GM23338 (cell line): ENCODE measurements at regions not wholly inside any gene's neighbourhood (a gene's known extent, or its start where the extent isn't known, plus 50 kb on each side); places are given as distances from the start of the nearest gene placed in this dataset.

Source experiments
- ATAC-seq: fragments of 200-7000 bp; cut with Tn5 transposase; 3 replicates; pipeline ENCODE4 v1.9.1; 2020
- DNase-seq: peaks from one replicate; pipeline ENCODE4 v3.0.0-alpha.2; 2015; ENCODE audit warnings: low spot score
- H2AFZ ChIP-seq: fragments of 200-600 bp; sonication (generic); 2 replicates; pipeline ENCODE4 v1.8.0; 2016; ENCODE audit warnings: antibody characterized with exemption, mild to moderate bottlenecking, moderate library complexity
- H3F3A ChIP-seq: fragments of 200-600 bp; sonication (generic); replicated peaks from 2 replicates; pipeline ENCODE4 v1.8.0; 2017; ENCODE audit warnings: antibody characterized with exemption, mixed run types, low read depth
- H3K27ac ChIP-seq: fragments of 200-600 bp; sonication (generic); 2 replicates; pipeline ENCODE4 v1.6.1; 2016; ENCODE audit warnings: low read depth
- H3K27me3 ChIP-seq: fragments of 200-600 bp; sonication (generic); 2 replicates; pipeline ENCODE4 v1.8.0; 2016; ENCODE audit warnings: mild to moderate bottlenecking, mixed run types, moderate library complexity; ENCODE audit not compliant: insufficient read depth
- H3K36me3 ChIP-seq: fragments of 200-600 bp; sonication (generic); 2 replicates; pipeline ENCODE4 v1.8.0; 2016; ENCODE audit warnings: mild to moderate bottlenecking; ENCODE audit not compliant: insufficient read depth
- H3K4me1 ChIP-seq: fragments of 200-600 bp; sonication (generic); 2 replicates; pipeline ENCODE4 v1.8.0; 2016; ENCODE audit warnings: mild to moderate bottlenecking, moderate library complexity; ENCODE audit not compliant: insufficient read depth
- H3K4me2 ChIP-seq: fragments of 200-600 bp; sonication (generic); 2 replicates; pipeline ENCODE4 v1.7.1; 2017; ENCODE audit warnings: mixed run types
- H3K4me3 ChIP-seq: fragments of 200-600 bp; sonication (generic); 2 replicates; pipeline ENCODE4 v1.6.1; 2016; ENCODE audit warnings: mixed run types
- H3K79me2 ChIP-seq: fragments of 200-600 bp; sonication (generic); replicated peaks from 2 replicates; pipeline ENCODE4 v1.8.0; 2017; ENCODE audit warnings: mild to moderate bottlenecking; ENCODE audit not compliant: insufficient read depth
- H3K9me2 ChIP-seq: fragments of 200-600 bp; sonication (generic); 2 replicates; pipeline ENCODE4 v1.8.0; 2017; ENCODE audit not compliant: insufficient read depth
- H4K20me1 ChIP-seq: fragments of 200-600 bp; sonication (generic); replicated peaks from 2 replicates; pipeline ENCODE4 v1.8.0; 2017; ENCODE audit warnings: mild to moderate bottlenecking; ENCODE audit not compliant: insufficient read depth
- H3K27ac Mint-ChIP-seq: 2 replicates; pipeline ENCODE4 v1.8.0; 2020; ENCODE audit warnings: inconsistent platforms, mild to moderate bottlenecking, moderate library complexity, mixed read lengths
- H3K27me3 Mint-ChIP-seq: 3 replicates; pipeline ENCODE4 v1.8.0; 2022; ENCODE audit warnings: low read depth, mild to moderate bottlenecking, moderate library complexity, mixed read lengths, inconsistent platforms; ENCODE audit not compliant: insufficient read depth, poor library complexity
- H3K36me3 Mint-ChIP-seq: 3 replicates; pipeline ENCODE4 v1.8.0; 2021; ENCODE audit warnings: low read depth, mild to moderate bottlenecking, inconsistent platforms, moderate library complexity, mixed read lengths
- H3K4me1 Mint-ChIP-seq: 3 replicates; pipeline ENCODE4 v1.8.0; 2020; ENCODE audit warnings: mild to moderate bottlenecking, inconsistent platforms, mixed read lengths
- H3K4me3 Mint-ChIP-seq: 3 replicates; pipeline ENCODE4 v1.8.0; 2021; ENCODE audit warnings: moderate library complexity, mild to moderate bottlenecking, inconsistent platforms, mixed read lengths
- H3K9me3 Mint-ChIP-seq: 3 replicates; pipeline ENCODE4 v1.8.0; 2020; ENCODE audit warnings: moderate library complexity, mild to moderate bottlenecking, inconsistent platforms, mixed read lengths
- JUNB ChIP-seq: IDR thresholded peaks from one replicate; pipeline ENCODE4 v1.6.1; 2016; ENCODE audit warnings: antibody characterized with exemption; ENCODE audit not compliant: unreplicated experiment
- STAT1 ChIP-seq: IDR thresholded peaks from one replicate; pipeline ENCODE4 v1.6.1; 2016; ENCODE audit warnings: antibody characterized with exemption; ENCODE audit not compliant: unreplicated experiment
- ZNF114 ChIP-seq: fragments of 250-450 bp; sonication (Bioruptor Pico); IDR thresholded peaks from 2 replicates; pipeline ENCODE4 v1.5.0; 2020; ENCODE audit warnings: mild to moderate bottlenecking, moderate library complexity
- ZNF462 ChIP-seq: fragments of 250-450 bp; sonication (Bioruptor Pico); IDR thresholded peaks from 2 replicates; pipeline ENCODE4 v1.5.0; 2020; ENCODE audit warnings: mild to moderate bottlenecking, moderate library complexity
- TF ChIP-seq, protein P1 (sequence below): IDR thresholded peaks from one replicate; pipeline ENCODE4 v1.6.1; 2018; ENCODE audit warnings: antibody characterized with exemption; ENCODE audit not compliant: unreplicated experiment

GRCh38 chr2:4553241-4553640, 849.9 kb downstream of the DCDC2C start:
- ATAC-seq = no peak
- H2AFZ ChIP-seq = no peak overlapping the region
- H3K36me3 ChIP-seq = no peaks in the 10 kb centered on the region
- H4K20me1 ChIP-seq = no peaks in the 10 kb centered on the region
- no peaks in the 10 kb centered on the region for H3K79me2 ChIP-seq
- TF ChIP-seq JUNB = no peak
- TF ChIP-seq ZNF114 (CRISPR knock-in tag) = no peak
- no peak for TF ChIP-seq ZNF462 (CRISPR knock-in tag)
- no peak overlapping the region for H3K4me2 ChIP-seq
- Mint-ChIP-seq H3K27me3 (no peaks in the 10 kb centered on the region), H3K36me3 (no peaks in the 10 kb centered on the region), H3K27ac (no peak overlapping the region), H3K4me3 (no peak overlapping the region), H3K9me3 (peaks cover 68% of the 10 kb centered on the region), H3K4me1 (no peaks in the 10 kb centered on the region)
- DNase-seq = no peak
- no peaks in the 10 kb centered on the region for H3K27me3 ChIP-seq
- no peaks in the 10 kb centered on the region for H3K4me1 ChIP-seq
- no peak overlapping the region for H3K27ac ChIP-seq
- H3K4me3 ChIP-seq = no peak overlapping the region
- H3K9me2 ChIP-seq = no peaks in the 10 kb centered on the region
- H3F3A ChIP-seq = no peaks in the 10 kb centered on the region

- H3K4me2 ChIP-seq = no peak overlapping the region
- H3K36me3 Mint-ChIP-seq = no peaks in the 10 kb centered on the region
- H3K27me3 ChIP-seq = no peaks in the 10 kb centered on the region
- no peaks in the 10 kb centered on the region for H3K27me3 Mint-ChIP-seq
- H3K9me3 Mint-ChIP-seq = peaks cover 63% of the 10 kb centered on the region
- H3K4me3 ChIP-seq = no peak overlapping the region
- H3F3A ChIP-seq = no peaks in the 10 kb centered on the region
- H3K27ac Mint-ChIP-seq = no peak overlapping the region
- ATAC-seq = no peak
- H2AFZ ChIP-seq = no peak overlapping the region
- H4K20me1 ChIP-seq = no peaks in the 10 kb centered on the region
- TF ChIP-seq STAT1 = no peak
- TF ChIP-seq, protein P1, sequence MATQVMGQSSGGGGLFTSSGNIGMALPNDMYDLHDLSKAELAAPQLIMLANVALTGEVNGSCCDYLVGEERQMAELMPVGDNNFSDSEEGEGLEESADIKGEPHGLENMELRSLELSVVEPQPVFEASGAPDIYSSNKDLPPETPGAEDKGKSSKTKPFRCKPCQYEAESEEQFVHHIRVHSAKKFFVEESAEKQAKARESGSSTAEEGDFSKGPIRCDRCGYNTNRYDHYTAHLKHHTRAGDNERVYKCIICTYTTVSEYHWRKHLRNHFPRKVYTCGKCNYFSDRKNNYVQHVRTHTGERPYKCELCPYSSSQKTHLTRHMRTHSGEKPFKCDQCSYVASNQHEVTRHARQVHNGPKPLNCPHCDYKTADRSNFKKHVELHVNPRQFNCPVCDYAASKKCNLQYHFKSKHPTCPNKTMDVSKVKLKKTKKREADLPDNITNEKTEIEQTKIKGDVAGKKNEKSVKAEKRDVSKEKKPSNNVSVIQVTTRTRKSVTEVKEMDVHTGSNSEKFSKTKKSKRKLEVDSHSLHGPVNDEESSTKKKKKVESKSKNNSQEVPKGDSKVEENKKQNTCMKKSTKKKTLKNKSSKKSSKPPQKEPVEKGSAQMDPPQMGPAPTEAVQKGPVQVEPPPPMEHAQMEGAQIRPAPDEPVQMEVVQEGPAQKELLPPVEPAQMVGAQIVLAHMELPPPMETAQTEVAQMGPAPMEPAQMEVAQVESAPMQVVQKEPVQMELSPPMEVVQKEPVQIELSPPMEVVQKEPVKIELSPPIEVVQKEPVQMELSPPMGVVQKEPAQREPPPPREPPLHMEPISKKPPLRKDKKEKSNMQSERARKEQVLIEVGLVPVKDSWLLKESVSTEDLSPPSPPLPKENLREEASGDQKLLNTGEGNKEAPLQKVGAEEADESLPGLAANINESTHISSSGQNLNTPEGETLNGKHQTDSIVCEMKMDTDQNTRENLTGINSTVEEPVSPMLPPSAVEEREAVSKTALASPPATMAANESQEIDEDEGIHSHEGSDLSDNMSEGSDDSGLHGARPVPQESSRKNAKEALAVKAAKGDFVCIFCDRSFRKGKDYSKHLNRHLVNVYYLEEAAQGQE = no peak
- no peaks in the 10 kb centered on the region; the same call in 1 of the 2 replicates for H3K36me3 ChIP-seq
- H3K4me3 Mint-ChIP-seq = no peak overlapping the region
- no peak for DNase-seq
- no peaks in the 10 kb centered on the region for H3K4me1 ChIP-seq
- no peaks in the 10 kb centered on the region for H3K4me1 Mint-ChIP-seq
- H3K9me2 ChIP-seq = no peaks in the 10 kb centered on the region; the same call in 1 of the 2 replicates
- H3K27ac ChIP-seq = no peak overlapping the region
- H3K79me2 ChIP-seq = no peaks in the 10 kb centered on the region
Observed at GRCh38 chr2:4556135-4556896, 852.9 kb downstream of the DCDC2C start.
